HEK293 (cell line): ENCODE measurements at regions not wholly inside any gene's neighbourhood (a gene's known extent, or its start where the extent isn't known, plus 50 kb on each side); places are given as distances from the start of the nearest gene placed in this dataset.

Experiments used
- CTCF ChIA-PET: fragments of 350-600 bp; formaldehyde crosslinking; extraction: SDS; loops from one replicate; lab custom pipeline; 2021; ENCODE audit warnings: antibody characterized with exemption; lab: Yijun Ruan, JAX
- POLR2A ChIA-PET: fragments of 300-600 bp; formaldehyde crosslinking; extraction: SDS; loops from one replicate; lab custom pipeline; 2020; ENCODE audit warnings: antibody characterized with exemption, inconsistent platforms; lab: Yijun Ruan, JAX
- H3K27ac ChIP-seq: fragments of 200-500 bp; sonication (Bioruptor generic); 2 replicates; pipeline ENCODE4 v1.5.1; 2014; ENCODE audit warnings: low read depth, low read length, control low read depth, inconsistent platforms; ENCODE audit errors: extremely low read depth
- H3K36me3 ChIP-seq, 2 experiments: fragments of 200-500 bp in 1 of 2; sonication (Bioruptor generic) in 1 of 2; 1 replicate in 1 of 2; 2 replicates in 1 of 2; pipeline ENCODE4 v1.5.1; 2014 to 2017; ENCODE audit warnings: inconsistent platforms in 2 of 2, low read length in 2 of 2; ENCODE audit not compliant: control insufficient read depth in 2 of 2, insufficient read depth in 1 of 2
- H3K4me1 ChIP-seq: fragments of 200-500 bp; sonication (Bioruptor generic); 2 replicates; pipeline ENCODE4 v1.5.1; 2014; ENCODE audit warnings: mild to moderate bottlenecking, low read length, inconsistent platforms; ENCODE audit not compliant: control insufficient read depth, insufficient read depth
- H3K4me3 ChIP-seq: 2 replicates; pipeline ENCODE4 v1.5.1; 2011; ENCODE audit warnings: low read depth, mild to moderate bottlenecking, control low read depth, low read length, moderate library complexity
- H3K9me3 ChIP-seq: fragments of 200-500 bp; sonication (Bioruptor generic); 2 replicates; pipeline ENCODE4 v1.5.1; 2014; ENCODE audit warnings: low read depth, low read length, inconsistent platforms; ENCODE audit not compliant: control insufficient read depth, insufficient read depth
- EGR2 ChIP-seq: fragments of 450-650 bp; formaldehyde crosslinking; IDR thresholded peaks from 2 replicates; pipeline ENCODE4 v1.5.1; 2016; ENCODE audit warnings: low read depth, missing biosample characterization, missing genetic modification characterization
- GLI4 ChIP-seq: fragments of 450-650 bp; formaldehyde crosslinking; IDR thresholded peaks from 2 replicates; pipeline ENCODE4 v1.5.1; 2016; ENCODE audit warnings: missing biosample characterization, missing genetic modification characterization
- KLF9 ChIP-seq: fragments of 450-650 bp; formaldehyde crosslinking; IDR thresholded peaks from 2 replicates; pipeline ENCODE4 v1.5.1; 2016; ENCODE audit warnings: missing biosample characterization, missing genetic modification characterization, low read depth
- ZBTB1 ChIP-seq: fragments of 450-650 bp; formaldehyde crosslinking; IDR thresholded peaks from 2 replicates; pipeline ENCODE4 v1.5.1; 2016; ENCODE audit warnings: missing biosample characterization, missing genetic modification characterization
- ZNF114 ChIP-seq: fragments of 450-650 bp; formaldehyde crosslinking; IDR thresholded peaks from 2 replicates; pipeline ENCODE4 v1.5.0; 2017; ENCODE audit warnings: missing biosample characterization, missing genetic modification characterization
- ZNF140 ChIP-seq: fragments of 450-650 bp; formaldehyde crosslinking; IDR thresholded peaks from 2 replicates; pipeline ENCODE4 v1.5.1; 2016; ENCODE audit warnings: missing biosample characterization, missing genetic modification characterization
- ZNF175 ChIP-seq: fragments of 450-650 bp; formaldehyde crosslinking; IDR thresholded peaks from 2 replicates; pipeline ENCODE4 v1.5.1; 2016; ENCODE audit warnings: missing biosample characterization, missing genetic modification characterization
- ZNF274 ChIP-seq, 2 experiments: fragments of 200-500 bp in 1 of 2; fragments of 450-650 bp in 1 of 2; sonication (Bioruptor generic) in 1 of 2; formaldehyde crosslinking in 1 of 2; IDR thresholded peaks; 2 replicates each; pipeline versions ENCODE4 v1.5.1 to v1.6.1; 2014 to 2016; ENCODE audit warnings: borderline replicate concordance in 1 of 2, inconsistent platforms in 1 of 2, low read length in 1 of 2, missing biosample characterization in 1 of 2, missing genetic modification characterization in 1 of 2
- ZNF366 ChIP-seq: fragments of 450-650 bp; formaldehyde crosslinking; conservative IDR thresholded peaks from 2 replicates; pipeline ENCODE4 v1.5.1; 2016; ENCODE audit warnings: missing biosample characterization, missing genetic modification characterization
- ZNF37A ChIP-seq: fragments of 450-650 bp; IDR thresholded peaks from 2 replicates; pipeline ENCODE4 v1.5.1; 2018; ENCODE audit warnings: missing biosample characterization, missing genetic modification characterization
- ZNF473 ChIP-seq: fragments of 450-650 bp; formaldehyde crosslinking; IDR thresholded peaks from 2 replicates; pipeline ENCODE4 v1.5.1; 2017; ENCODE audit warnings: missing biosample characterization, missing genetic modification characterization
- ZNF549 ChIP-seq: fragments of 450-650 bp; IDR thresholded peaks from 2 replicates; pipeline ENCODE4 v1.5.1; 2018; ENCODE audit warnings: missing biosample characterization, missing genetic modification characterization, mild to moderate bottlenecking, inconsistent platforms, moderate library complexity
- ZNF624 ChIP-seq: fragments of 450-650 bp; formaldehyde crosslinking; IDR thresholded peaks from 2 replicates; pipeline ENCODE4 v1.5.1; 2017; ENCODE audit warnings: missing biosample characterization, missing genetic modification characterization
- ZNF677 ChIP-seq: fragments of 450-650 bp; IDR thresholded peaks from 2 replicates; pipeline ENCODE4 v1.5.0; 2018; ENCODE audit warnings: missing biosample characterization, mild to moderate bottlenecking, missing genetic modification characterization, moderate library complexity
- ZNF791 ChIP-seq: fragments of 450-650 bp; formaldehyde crosslinking; IDR thresholded peaks from 2 replicates; pipeline ENCODE4 v1.5.1; 2016; ENCODE audit warnings: missing biosample characterization, missing genetic modification characterization
- TF ChIP-seq, protein P1 (sequence below): fragments of 450-650 bp; IDR thresholded peaks from 2 replicates; pipeline ENCODE4 v1.5.1; 2018; ENCODE audit warnings: missing biosample characterization, missing genetic modification characterization
- TF ChIP-seq, protein P2 (sequence below): fragments of 450-650 bp; formaldehyde crosslinking; IDR thresholded peaks from 2 replicates; pipeline ENCODE4 v1.5.1; 2016; ENCODE audit warnings: missing biosample characterization, missing genetic modification characterization
- TF ChIP-seq, protein P3 (sequence below): fragments of 450-650 bp; formaldehyde crosslinking; IDR thresholded peaks from 2 replicates; pipeline ENCODE4 v1.5.1; 2016; ENCODE audit warnings: missing biosample characterization, missing genetic modification characterization
- TF ChIP-seq, protein P4 (sequence below): fragments of 450-650 bp; formaldehyde crosslinking; IDR thresholded peaks from 2 replicates; pipeline ENCODE4 v1.5.1; 2017; ENCODE audit warnings: missing biosample characterization, missing genetic modification characterization
- TF ChIP-seq, protein P5 (sequence below): fragments of 450-650 bp; formaldehyde crosslinking; IDR thresholded peaks from 2 replicates; pipeline ENCODE4; 2016; ENCODE audit warnings: missing biosample characterization, missing genetic modification characterization

DNA sequence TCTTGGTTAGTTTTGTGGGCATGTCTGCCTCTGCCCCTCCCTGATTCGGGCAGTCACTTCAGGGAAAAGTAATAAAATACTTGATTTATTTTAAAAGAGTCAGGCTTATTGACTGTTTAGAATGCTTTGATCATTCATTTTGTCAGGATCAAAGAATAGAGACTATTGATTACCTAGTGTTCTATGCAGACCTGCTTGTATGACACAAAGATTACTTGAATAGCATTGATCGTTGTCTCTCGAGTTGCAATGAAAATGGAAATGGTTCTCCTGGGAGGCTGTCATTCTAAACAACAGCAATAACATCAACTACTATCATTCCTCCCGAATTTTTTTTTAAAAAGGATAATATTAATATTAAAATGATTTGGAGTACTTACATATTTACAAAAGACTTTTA is 133.2 kb upstream of the DMAC1 start (continued):
- TF ChIP-seq, protein P1, sequence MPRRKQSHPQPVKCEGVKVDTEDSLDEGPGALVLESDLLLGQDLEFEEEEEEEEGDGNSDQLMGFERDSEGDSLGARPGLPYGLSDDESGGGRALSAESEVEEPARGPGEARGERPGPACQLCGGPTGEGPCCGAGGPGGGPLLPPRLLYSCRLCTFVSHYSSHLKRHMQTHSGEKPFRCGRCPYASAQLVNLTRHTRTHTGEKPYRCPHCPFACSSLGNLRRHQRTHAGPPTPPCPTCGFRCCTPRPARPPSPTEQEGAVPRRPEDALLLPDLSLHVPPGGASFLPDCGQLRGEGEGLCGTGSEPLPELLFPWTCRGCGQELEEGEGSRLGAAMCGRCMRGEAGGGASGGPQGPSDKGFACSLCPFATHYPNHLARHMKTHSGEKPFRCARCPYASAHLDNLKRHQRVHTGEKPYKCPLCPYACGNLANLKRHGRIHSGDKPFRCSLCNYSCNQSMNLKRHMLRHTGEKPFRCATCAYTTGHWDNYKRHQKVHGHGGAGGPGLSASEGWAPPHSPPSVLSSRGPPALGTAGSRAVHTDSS (tag by site-specific recombination): no peak
- TF ChIP-seq, protein P2, sequence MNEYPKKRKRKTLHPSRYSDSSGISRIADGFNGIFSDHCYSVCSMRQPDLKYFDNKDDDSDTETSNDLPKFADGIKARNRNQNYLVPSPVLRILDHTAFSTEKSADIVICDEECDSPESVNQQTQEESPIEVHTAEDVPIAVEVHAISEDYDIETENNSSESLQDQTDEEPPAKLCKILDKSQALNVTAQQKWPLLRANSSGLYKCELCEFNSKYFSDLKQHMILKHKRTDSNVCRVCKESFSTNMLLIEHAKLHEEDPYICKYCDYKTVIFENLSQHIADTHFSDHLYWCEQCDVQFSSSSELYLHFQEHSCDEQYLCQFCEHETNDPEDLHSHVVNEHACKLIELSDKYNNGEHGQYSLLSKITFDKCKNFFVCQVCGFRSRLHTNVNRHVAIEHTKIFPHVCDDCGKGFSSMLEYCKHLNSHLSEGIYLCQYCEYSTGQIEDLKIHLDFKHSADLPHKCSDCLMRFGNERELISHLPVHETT (tag by site-specific recombination): no peak
- no peak for TF ChIP-seq ZNF37A (tag by site-specific recombination)
- no peak for TF ChIP-seq ZNF677 (tag by site-specific recombination)
- TF ChIP-seq ZNF274 (IDR thresholded peaks at IDR 0.05; ENCODE audit: low read length): no peak
- no peak for TF ChIP-seq ZNF274 (tag by site-specific recombination; IDR thresholded peaks at IDR 0.05; ENCODE audit: borderline replicate concordance)
- TF ChIP-seq ZNF114: no peak
- TF ChIP-seq, all 188 proteins: peak for 0

DNA sequence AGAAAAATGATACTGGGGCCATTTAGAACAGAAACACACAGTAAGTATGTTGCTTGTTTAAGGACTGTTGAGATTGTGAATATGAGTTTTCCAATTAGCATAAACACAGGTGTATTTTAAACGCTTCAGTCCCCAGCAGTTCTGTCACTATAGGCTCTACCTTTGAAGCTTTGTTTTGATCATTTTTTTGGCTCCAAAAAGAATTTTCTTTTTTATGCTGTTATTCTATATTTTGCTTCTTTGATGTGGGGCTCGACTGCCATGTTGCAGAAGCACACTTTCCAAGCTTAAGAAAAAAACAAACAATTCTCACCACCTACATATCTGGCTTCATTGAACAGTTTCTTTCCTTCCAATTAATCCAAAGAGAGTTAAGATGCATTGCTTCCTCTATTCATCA is 131.0 kb upstream of the DMAC1 start:
- ChIA-PET CTCF (interaction anchor here (0.6 kb wide), 1 partner anchor 185 kb away, joined by 3 read pairs; no protein-coding TSS in a partner anchor), POLR2A (no interaction called here)
- H3K9me3 ChIP-seq: no peaks in the 10 kb centered on the region
- no peak for TF ChIP-seq ZNF175 (tag by site-specific recombination)
- no peak overlapping the region for H3K27ac ChIP-seq
- H3K4me1 ChIP-seq: no peaks in the 10 kb centered on the region
- no peak overlapping the region for H3K4me3 ChIP-seq
- H3K36me3 ChIP-seq: no peaks in the 10 kb centered on the region

DNA sequence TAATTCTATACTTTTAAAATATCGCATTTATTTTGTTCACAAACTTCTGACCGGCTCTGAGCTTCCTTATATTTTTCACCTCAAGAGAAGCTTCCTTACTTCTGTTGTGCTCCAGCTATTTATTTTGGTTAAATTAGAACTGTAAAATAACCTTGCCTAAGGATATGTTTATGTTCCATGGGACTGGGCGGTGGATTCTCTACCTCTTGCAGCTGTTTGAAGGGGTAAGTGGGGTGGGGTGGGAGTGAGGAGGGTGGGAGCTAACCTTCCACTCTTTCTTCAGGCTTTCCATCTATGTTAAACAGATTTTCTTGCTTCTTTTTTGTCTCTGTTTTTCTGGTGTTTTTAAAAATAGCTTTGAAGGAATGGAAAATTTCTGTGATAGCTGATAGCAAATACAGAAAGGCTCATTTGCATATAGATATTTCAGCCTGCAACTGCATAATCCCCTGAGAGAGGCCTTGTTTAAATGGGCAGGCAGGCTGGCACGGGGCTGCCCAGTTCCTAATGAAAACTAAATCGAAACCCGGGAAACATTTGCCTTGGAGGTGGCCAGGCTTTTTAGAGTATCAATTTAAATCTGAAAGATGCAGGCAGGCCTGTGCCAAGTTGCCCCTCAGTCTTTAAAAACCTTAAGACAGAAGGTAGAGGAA is 122.1 kb upstream of the DMAC1 start:
- Histone ChIP-seq H3K4me1 (no peaks in the 10 kb centered on the region), H3K36me3 (no peaks in the 10 kb centered on the region), H3K9me3 (no peaks in the 10 kb centered on the region), H3K27ac (no peak overlapping the region), H3K4me3 (no peak overlapping the region)
- ChIA-PET CTCF (no interaction called here), POLR2A (no interaction called here)
- no peak for TF ChIP-seq ZNF624
- TF ChIP-seq ZNF549 (tag by site-specific recombination): peak; percentile 43; the same call in 1 of the 2 replicates

DNA sequence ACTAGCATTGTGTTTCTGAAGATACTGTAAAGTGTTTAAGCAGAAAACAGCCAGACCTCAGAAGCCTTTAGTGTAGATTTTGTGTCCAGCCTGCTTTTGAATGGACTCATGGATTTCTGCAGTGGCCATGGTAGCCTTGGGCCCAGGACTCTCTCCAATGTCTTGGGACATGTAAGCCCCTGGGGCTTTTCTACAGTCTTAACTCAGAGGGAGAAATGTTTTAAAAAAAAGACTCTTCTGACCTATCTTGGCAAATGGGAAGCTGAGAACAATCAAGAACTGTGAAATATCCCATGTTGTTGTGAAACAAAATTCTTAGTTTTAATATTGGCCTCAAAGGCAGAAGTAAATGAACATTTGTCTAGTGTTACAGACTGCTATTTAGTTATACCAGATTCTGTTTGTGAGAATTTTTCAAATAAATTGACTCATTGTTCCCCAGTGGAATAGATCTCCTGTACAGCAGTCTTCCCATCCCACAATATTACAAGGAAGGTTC is 112.5 kb upstream of the DMAC1 start:
- Histone ChIP-seq H3K4me1 (no peaks in the 10 kb centered on the region), H3K4me3 (no peak overlapping the region), H3K9me3 (no peaks in the 10 kb centered on the region), H3K27ac (no peak overlapping the region), H3K36me3 (no peaks in the 10 kb centered on the region)
- POLR2A ChIA-PET: no interaction called here
- CTCF ChIA-PET: no interaction called here
- TF ChIP-seq ZNF366 (tag by site-specific recombination) (no peak), KLF9 (tag by site-specific recombination) (no peak), EGR2 (tag by site-specific recombination) (no peak), ZNF140 (tag by site-specific recombination) (no peak), ZBTB1 (tag by site-specific recombination) (no peak), ZNF791 (no peak), GLI4 (tag by site-specific recombination) (no peak), ZNF114 (no peak), ZNF473 (tag by site-specific recombination) (no peak)
- TF ChIP-seq, protein P3, sequence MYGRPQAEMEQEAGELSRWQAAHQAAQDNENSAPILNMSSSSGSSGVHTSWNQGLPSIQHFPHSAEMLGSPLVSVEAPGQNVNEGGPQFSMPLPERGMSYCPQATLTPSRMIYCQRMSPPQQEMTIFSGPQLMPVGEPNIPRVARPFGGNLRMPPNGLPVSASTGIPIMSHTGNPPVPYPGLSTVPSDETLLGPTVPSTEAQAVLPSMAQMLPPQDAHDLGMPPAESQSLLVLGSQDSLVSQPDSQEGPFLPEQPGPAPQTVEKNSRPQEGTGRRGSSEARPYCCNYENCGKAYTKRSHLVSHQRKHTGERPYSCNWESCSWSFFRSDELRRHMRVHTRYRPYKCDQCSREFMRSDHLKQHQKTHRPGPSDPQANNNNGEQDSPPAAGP (tag by site-specific recombination): no peak
- TF ChIP-seq, protein P4, sequence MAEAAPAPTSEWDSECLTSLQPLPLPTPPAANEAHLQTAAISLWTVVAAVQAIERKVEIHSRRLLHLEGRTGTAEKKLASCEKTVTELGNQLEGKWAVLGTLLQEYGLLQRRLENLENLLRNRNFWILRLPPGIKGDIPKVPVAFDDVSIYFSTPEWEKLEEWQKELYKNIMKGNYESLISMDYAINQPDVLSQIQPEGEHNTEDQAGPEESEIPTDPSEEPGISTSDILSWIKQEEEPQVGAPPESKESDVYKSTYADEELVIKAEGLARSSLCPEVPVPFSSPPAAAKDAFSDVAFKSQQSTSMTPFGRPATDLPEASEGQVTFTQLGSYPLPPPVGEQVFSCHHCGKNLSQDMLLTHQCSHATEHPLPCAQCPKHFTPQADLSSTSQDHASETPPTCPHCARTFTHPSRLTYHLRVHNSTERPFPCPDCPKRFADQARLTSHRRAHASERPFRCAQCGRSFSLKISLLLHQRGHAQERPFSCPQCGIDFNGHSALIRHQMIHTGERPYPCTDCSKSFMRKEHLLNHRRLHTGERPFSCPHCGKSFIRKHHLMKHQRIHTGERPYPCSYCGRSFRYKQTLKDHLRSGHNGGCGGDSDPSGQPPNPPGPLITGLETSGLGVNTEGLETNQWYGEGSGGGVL (tag by site-specific recombination): no peak
- TF ChIP-seq, protein P5, sequence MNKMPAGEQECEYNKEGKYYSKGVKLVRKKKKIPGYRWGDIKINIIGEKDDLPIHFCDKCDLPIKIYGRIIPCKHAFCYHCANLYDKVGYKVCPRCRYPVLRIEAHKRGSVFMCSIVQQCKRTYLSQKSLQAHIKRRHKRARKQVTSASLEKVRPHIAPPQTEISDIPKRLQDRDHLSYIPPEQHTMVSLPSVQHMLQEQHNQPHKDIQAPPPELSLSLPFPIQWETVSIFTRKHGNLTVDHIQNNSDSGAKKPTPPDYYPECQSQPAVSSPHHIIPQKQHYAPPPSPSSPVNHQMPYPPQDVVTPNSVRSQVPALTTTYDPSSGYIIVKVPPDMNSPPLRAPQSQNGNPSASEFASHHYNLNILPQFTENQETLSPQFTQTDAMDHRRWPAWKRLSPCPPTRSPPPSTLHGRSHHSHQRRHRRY: no peak
